HL-60/S4 treated with retinoic acid at 250 ng/mL for 4 days and 3 days (cell line): ENCODE measurements at regions not wholly inside any gene's neighbourhood (a gene's known extent, or its start where the extent isn't known, plus 50 kb on each side); places are given as distances from the start of the nearest gene placed in this dataset.

ENCODE experiments used
- in situ Hi-C: fragments of 300-500 bp; cut with MboI; formaldehyde crosslinking; loops from 2 replicates; pipeline ENCODE4 v1.7.0; 2022; ENCODE audit warnings: low sequenced_read_pairs

DNA sequence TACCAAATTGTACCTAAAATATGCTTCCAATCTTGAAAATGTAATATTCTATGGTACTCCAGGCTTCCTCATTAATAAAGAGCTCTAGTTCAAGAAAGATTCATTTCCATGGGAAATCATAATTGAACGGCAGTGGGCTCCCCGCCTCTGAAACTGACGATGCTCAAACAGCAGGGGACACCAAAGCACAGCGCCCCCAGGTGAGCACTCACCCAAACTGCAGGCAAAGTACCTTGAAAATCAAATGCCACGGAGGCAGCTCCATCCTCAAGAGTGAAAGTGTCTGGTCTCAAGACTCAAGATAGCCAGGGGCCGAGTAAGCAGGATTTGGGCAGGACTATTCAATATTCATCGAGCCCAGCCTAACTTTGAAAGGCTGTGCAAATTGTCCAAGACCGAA is 217.4 kb upstream of the TNRC6C start:
- in situ Hi-C loops: no loop called here

DNA sequence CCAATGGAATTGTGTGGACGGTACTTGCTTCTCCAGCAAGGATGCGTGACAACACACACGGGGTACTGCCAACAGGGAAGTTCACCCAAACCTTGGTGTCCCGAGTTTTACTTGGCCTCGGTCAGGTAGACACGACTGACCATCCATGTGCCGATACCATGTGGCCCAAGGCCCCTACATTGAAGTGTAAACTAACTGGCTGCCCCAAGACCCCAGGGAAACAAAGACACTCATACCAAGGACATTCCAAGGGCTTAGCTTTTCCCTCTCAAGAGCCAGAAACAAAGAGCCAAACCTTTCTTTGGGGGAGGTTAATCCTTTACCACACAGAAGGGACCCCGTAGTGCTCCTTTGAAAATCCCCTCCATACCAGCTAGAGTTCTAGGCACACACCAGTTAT is 215.9 kb upstream of the TNRC6C start:
- in situ Hi-C loops: no loop called here

DNA sequence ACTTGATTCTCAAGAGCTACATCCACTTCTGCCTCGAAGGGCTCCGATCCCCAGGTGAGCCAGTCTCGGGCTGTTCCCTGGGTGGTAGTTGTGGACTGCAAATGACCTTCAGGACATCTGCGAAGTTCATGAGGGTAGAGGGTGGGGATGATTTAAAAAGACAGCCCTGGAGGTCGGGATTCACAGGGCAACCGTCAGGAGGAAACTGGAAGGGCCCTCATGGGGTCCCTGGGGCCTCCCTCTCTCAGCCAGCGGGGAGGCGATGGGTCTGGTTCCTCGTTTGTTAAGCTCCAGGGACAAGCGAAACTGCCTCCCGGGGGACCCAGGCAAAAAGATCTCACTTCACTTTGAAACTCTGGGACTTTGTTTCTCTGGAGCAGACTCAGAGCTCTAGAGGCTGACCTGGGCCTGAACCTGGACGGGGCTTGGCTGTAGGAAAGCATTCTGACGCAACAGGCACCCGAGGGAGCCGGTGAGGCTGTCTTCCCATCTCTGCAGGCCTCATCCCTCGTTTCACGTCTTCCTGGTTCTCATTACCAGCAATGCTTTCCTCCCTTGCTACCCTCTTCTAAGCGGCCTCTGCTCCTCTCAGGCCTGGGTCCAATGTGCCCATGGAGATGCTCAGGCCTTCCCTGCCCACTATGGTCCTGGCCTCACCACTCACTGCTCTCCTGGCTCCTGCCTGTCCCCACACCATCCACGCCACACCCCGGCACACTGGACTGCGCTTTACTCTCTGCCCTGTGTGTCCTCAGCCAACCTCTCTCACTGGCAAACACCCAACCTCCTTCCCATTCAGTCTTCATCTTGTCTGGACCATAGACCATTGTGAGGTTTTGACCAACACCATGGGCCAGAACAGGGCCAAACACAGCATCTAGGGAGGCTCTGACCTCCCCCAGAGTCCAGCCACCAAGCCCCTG is 214.2 kb upstream of the TNRC6C start:
- in situ Hi-C loops: no loop called here

DNA sequence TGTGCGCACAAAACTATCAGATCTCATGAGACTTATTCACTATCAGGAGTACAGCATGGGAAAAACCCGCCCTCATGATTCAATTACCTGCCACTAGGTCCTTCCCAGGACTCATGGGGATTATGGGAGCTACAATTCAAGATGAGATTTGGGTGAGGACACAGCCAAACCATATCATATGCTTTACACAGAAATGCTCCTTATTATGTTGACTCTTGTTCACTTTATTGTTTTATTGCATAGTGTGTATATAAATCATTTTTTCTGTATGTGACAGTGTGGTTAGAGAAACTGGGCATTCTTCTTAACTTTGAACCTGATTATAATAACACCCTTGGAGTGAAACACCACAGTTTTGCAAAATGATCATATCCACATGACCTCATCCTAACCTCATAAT is 212.8 kb upstream of the TNRC6C start:
- in situ Hi-C loops: no loop called here

DNA sequence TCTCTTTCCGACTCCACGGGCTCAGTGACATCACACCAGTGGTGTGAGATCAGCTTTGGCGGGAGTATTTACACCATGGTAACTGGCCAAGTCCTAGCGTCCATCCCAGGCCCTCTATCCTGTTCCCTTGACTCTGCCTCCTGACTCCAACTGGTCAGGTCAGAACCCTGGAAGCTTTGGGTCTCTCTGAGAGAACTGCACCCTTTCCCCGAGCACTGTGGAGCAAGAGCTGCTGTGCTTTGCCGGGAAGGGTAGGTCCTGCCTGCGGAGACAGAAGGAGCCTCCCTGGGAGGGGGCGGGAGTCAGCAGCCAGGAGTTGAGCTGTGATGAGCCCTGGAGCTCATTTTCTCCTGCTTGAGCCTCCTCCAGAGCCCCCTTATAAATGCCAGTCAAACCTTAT is 212.1 kb upstream of the TNRC6C start:
- in situ Hi-C loops: no loop called here

DNA sequence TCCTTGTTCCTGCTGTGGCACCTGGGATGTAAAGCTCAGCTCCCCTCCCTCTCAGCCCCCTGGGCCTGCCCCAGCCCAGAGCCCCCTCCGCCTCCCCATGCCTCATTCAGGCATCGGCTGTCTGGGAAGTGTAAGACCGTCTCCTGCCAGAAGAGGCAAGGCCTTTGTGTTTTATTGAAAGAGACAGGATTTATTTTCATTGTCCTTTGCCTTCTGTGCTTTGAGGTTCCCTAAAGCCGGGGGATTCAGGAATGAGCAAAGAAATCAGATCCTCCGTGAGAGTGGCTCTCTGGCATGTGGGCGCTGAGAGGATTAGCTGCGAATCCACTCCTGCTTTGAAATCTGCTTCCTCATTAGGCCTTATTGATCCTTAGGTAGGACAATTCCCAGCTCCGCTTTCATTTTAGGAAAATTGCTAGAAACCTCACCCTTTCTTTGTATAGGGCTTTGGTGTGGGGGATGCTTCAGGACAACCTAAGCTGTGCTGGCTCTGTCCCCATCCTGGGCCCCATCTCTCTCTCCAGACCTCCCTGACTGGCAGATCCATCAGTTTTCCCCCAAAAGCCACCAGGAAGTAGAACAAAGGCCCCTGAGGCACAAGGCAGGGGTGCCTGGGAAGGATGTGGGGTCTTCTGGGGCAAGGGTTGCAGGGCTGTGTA is 211.5 kb upstream of the TNRC6C start:
- in situ Hi-C loops: no loop called here

DNA sequence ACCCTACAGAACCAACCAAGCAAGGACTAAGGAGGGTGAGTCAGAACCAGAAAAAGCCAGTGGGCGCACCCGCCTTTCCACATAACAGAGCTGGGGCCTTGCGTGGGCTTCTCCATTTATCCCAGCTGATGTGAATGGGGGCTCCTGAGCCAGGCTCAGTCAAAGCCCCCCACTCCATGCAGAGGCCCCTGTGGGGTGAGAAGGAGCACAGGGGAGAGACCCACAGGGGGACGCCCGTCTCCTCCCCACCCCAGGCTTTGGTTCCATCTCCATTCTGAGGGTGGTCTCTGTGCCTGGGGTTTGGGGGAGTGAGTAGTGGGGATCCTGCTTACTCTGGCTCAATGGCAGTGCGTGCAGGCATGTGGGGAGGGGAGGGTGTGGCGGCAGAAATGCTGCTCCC is 210.1 kb upstream of the TNRC6C start:
- in situ Hi-C loops: no loop called here

DNA sequence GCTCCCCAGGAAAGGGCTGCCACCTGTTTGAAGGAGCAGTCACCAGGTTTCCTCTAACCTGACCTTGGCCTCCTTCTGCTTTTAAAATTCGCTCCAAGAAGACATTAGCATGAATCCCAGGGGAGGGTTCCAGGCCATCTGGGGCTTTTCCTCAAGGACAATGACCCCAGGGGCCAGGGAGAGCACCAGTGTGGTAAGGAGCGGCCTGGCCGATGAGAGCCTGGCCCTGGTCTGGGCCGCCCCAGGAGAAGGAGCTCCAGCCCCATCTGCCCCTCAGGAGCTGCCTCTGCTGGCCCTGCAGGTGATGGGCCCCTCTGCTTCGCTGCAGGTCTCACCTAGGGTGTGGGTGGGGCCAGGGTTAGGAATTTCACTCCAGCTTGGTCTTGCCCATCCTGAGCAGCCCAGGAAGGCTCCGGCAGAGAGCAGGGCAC is 209.2 kb upstream of the TNRC6C start:
- in situ Hi-C loops: no loop called here

DNA sequence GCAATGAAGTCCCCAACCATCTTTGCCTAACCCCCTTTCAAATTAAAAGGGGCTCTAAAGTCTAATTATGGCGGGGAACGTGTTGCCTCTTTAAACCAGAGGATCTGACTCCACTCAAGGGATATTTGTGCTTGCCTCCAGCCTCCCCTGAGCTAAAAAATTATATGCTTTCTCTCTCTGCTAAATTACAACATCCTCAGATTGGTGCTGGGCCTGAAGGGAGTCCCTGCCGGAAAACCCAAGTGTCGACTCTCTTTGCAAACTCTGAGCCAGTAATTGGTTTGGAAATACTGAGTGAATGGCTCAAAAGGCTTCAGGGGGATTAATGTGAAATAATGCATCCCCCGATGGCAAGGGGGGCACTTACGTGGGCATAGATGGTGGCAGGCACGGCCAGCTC is 208.5 kb upstream of the TNRC6C start:
- in situ Hi-C loops: no loop called here

DNA sequence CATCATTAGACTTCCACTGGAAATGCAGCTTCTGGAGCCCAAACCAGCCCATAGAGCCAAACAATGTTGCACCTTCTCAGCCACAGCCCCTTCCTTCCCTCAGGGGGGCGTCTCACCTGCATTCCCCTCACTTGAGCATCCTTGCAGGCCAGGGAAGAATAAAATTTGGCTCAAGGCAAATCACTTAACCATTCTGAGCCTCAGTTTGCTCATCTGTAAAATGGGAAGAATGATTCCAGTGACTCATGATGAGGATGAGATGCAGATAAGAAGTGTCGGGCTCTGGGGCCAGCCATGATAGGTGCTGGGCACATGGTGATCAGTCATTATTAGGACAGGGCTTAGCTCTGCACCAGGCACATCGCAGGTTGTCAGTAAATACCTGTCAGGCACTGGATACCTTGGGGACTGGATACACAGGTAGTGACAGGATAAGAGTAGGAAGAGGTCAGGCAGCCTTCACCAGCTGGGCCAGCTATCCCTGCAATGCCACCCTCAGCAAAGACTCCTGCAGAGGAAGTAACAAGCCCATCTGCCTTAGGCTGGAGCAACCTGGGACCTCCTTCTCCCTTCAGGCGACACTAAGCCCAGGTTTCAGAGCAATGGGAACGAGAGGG is 208.0 kb upstream of the TNRC6C start:
- in situ Hi-C loops: no loop called here

DNA sequence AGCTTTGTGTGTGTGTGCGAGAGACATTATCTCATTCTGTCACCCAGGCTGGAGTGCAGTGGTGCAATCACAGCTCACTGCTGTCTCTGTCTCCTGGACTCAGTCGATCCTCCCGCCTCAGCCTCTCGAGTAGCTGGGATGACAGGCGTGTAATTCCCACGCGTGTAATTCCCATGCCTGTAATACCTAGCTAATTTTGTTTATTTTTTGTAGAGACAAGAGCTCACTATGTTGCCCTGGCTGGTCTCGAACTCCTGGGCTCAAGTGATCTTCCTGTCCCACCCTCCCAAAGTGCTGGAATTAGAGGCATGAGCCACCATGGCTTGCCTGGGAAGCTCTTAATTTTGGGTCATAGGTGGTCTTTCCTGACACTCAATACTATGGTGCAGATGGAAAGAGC is 205.3 kb upstream of the TNRC6C start:
- in situ Hi-C loops: no loop called here

DNA sequence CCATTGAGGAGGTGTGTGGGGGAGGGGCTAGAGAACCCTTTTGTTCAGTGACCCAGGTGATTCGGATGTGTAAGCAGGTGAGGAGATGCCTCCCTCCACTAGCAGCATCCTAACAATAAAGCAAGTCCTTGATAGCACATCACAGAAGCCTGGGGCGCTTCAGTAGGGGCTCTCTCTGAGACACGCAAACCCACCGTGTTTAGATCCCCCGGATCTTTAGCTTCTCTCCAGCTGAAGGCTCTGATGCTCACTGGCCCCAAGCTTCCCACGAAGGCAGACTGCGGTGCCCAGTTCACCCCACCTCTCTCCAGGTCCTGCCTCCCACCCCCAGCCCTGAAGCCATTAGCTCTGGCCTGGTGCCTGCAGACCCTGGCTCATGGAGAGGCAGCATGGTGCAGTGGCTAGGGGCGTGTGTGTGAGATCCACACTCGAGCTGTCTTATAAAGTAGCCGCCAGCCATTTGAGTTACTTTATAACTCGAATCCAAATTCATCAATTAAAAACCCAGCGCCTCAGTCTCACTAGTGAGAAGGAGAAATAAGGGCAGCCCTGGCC is 204.7 kb upstream of the TNRC6C start:
- in situ Hi-C loops: no loop called here

DNA sequence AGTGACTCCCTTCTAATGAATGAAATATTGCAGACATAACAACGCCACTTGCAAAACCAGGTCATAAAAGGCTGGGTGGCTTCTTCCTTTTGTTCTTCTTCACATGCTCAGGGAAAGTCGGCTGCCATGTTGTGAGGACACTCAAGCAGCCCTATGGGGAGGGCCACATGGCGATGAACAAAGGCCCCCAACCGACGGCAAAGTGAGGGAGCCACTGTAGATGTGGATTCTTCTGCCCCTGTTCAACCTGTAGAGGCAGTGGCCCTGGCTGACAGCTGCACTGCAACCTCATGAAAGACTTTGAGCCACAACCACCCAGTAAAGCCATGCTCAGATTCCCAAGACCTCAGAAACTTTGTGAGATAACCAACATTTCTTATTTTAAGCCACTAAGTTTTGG is 203.5 kb upstream of the TNRC6C start:
- in situ Hi-C loops: no loop called here

DNA sequence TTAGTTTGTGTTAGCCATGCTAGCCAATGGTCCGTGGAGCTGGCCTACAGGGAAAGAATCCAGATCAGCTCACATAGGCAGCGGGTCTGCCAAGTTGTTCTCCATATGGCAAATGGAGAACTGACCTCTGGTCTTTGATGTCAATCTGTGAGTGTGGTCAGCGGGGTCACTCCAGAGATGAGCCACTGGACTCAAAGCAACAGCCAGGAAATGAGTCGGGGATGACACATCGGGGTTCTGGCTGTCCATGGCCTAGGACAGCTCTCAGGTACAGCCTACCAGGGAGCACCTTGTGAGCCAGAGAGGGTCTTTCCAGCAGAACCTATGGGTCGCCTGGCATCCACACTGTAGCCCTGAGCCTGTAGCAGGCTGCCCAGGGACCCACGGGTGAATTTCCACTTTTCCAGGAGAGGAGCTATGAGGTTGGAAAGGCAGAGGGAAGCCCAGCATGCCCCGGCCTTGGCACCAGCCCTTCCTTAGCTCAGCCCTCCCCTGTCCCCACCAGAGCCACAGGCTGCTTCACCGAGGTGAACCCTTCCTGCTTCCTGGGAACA is 203.0 kb upstream of the TNRC6C start:
- in situ Hi-C loops: no loop called here

DNA sequence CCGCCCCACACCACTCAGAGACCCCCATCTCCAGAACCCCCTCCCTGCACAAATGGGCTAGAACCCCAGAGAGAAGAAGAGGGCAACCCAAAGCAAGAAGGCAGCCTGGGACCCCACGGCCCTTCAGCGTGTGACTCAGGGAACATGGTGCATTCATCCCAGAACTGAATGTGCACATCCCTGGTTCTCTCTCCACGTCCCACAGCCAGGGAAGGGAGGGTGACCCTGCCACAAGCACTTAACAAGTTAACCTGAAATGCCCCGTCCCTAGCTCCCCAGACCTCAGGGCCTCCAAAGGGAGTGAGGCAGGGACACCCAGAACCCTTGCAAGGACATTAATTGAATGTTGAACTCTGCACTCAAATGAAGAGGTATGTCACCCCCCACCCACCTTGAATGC is 202.5 kb upstream of the TNRC6C start:
- in situ Hi-C loops: no loop called here

DNA sequence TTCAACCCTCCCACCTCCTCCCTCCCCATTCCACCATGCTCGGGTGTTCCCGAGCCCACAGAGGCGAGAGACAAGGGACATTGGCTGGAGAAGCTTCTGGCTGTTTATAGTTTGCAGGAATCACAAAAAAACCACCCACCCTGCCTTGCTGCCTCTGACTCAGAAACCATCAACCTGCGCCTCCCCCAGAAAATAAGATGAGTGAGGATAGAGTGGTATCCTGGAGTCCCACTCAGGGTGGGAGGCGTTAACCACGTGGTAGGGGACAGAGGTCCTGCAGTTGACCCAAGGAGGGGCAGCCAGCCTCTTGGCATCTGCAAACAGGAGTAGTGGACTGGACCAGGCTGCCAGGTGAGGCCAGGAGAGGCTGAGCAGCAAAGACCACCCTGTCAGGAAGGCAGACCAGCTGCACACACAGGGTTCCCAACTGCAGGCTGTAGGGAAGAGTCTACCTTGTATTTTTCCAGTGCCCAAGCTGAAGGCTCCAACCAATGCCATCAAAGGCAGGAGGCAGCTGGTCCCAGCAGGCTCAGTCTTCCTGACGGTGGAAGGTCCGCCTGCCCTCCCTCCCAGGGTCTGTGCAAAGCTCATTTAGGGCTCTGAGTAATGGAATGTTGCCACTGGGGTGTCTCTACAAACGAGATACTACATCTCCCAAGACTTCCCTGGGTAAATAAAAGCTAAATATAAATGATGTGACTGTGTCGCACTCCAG is 201.5 kb upstream of the TNRC6C start:
- in situ Hi-C loops: no loop called here

DNA sequence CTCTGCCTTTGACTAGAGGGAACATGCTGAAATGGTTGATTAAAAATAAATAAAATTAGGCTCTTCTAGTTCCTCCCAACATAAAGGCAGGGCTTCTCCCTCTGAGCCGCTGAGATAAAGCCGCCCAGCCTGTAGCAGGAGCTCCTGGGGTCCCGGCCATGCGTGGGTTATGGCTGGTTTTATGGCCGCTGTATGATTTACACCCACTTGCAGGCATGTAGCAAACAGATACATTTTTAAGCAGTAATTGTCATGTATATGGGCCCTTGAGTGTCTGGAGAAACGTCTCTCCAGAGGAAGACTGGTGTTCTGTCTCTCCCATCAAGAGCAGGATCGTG is 201.0 kb upstream of the TNRC6C start:
- in situ Hi-C loops: no loop called here

DNA sequence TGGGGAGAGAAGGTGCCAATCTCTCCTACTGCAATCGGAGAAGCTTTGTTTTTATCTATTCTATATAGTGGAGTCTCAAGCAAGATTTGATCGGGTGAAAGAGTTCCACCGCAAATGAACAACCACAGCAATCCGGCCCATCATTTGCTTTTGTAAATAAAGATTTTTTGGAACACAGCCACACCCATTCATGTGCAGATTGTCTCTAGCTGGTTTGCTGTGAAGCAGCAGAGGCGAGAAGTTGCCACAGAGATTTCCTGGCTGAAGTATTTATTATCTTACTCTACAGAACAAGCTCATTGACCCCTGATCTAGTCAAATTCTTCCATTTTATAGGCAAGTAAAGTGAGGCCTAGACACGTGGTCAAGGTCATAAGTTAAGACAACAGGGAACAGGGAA is 195.5 kb upstream of the TNRC6C start:
- in situ Hi-C loops: no loop called here

DNA sequence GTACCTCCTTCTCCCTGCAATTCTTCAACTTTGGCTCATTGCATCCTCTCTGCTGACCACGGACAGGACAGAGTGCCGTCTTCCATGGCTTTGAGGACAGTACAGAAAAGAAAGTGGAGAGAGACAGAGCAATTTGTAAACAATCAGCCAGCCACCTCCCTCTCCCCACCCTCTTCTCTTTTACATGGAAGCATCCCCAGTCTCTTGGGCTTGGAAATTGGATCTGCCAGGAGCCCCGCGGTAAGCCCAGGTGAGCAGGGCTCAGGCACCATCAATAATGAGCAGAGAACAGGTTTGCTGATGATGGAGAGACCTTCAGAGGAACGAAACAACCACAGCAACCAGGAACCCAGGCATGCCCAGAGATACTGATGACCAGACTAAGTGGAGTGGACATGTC is 194.9 kb upstream of the TNRC6C start:
- in situ Hi-C loops: no loop called here

DNA sequence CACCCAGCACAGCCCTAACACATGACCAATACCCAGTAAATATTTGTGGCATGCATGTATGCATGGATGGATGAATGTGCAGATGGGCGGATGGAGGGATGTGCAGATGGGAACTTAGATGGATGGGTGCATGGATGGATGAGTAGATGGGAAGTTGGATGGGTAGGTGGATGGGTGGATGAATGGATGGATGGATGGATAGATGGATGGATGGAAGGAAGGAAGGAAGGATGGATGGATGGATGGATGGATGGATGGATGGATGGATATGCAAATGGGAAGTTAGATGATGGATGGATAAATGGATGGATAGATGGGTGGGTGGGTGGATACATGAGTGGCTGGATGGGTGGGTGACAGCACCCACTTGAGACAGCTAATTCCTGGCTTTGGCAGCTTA is 193.2 kb upstream of the TNRC6C start:
- in situ Hi-C loops: no loop called here

DNA sequence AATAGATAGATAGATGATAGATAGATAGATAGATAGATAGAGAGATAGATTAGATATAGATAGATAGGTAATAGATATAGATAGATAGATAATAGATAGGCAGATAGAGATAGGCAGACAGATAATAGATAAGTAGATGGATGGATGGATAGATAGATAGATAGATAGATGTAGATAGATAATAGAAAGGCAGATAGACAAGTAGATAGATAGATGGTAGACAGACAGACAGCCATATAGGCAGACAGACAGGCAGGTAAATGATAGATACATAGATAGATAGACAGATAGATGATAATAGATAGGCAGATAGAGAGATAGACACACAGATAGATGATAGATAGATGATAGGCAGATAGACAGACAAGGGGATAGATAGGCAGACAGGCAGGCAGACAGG is 191.4 kb upstream of the TNRC6C start:
- in situ Hi-C loops: no loop called here
